SK-N-SH (cell line): ENCODE measurements at regions not wholly inside any gene's neighbourhood (a gene's known extent, or its start where the extent isn't known, plus 50 kb on each side); places are given as distances from the start of the nearest gene placed in this dataset.

Experiments used
- CHD2 ChIP-seq: fragments of 150-350 bp; IDR thresholded peaks from 2 replicates; pipeline ENCODE4 v1.6.1; 2018; ENCODE audit warnings: low read length; ENCODE audit not compliant: partially characterized antibody
- CTCF ChIP-seq: fragments of 200-600 bp; sonication (generic); IDR thresholded peaks from 2 replicates; pipeline ENCODE4 v1.6.1; 2017; ENCODE audit warnings: antibody characterized with exemption, mild to moderate bottlenecking, moderate library complexity
- FOXJ3 ChIP-seq: sonication (generic); formaldehyde crosslinking; IDR thresholded peaks from 2 replicates; pipeline ENCODE4 v1.5.1; 2020; ENCODE audit warnings: mild to moderate bottlenecking, missing genetic modification reagents
- MXI1 ChIP-seq: IDR thresholded peaks from 2 replicates; pipeline ENCODE4 v1.6.1; 2012; ENCODE audit warnings: mild to moderate bottlenecking, low read depth, low read length, improper control_type of control experiment
- RCOR1 ChIP-seq: fragments of 150-350 bp; IDR thresholded peaks from 2 replicates; pipeline ENCODE4 v1.6.1; 2017; ENCODE audit warnings: antibody characterized with exemption, low read length
- REST ChIP-seq: IDR thresholded peaks from 2 replicates; pipeline ENCODE4 v1.6.1; 2012; ENCODE audit warnings: mild to moderate bottlenecking, low read depth, low read length, moderate library complexity
- RFX5 ChIP-seq: IDR thresholded peaks from 2 replicates; pipeline ENCODE4 v1.6.1; 2012; ENCODE audit warnings: mild to moderate bottlenecking, improper control_type of control experiment, low read length
- SMC3 ChIP-seq: IDR thresholded peaks from 2 replicates; pipeline ENCODE4 v1.6.1; 2012; ENCODE audit warnings: low read depth, low read length, improper control_type of control experiment
- TAF1 ChIP-seq: IDR thresholded peaks from 2 replicates; pipeline ENCODE4 v1.6.1; 2012; ENCODE audit warnings: low read depth, mild to moderate bottlenecking, low read length, moderate library complexity, borderline replicate concordance
- USF1 ChIP-seq: IDR thresholded peaks from 2 replicates; pipeline ENCODE4 v1.4.0; 2012; ENCODE audit warnings: low read depth, borderline replicate concordance
- YY1 ChIP-seq: IDR thresholded peaks from 2 replicates; pipeline ENCODE4 v1.4.0; 2012; ENCODE audit warnings: low read depth, mild to moderate bottlenecking

GRCh38 chr17:77301694-77302266 lies 161.0 kb downstream of the SEC14L1 start:
- TF ChIP-seq CTCF: no peak
- no peak for TF ChIP-seq RFX5
- no peak for TF ChIP-seq RCOR1
- TF ChIP-seq YY1: no peak
- TF ChIP-seq CHD2: no peak
- no peak for TF ChIP-seq USF1
- no peak for TF ChIP-seq FOXJ3 (CRISPR knock-in tag)
- TF ChIP-seq TAF1: no peak
- no peak for TF ChIP-seq SMC3
- no peak for TF ChIP-seq MXI1
- TF ChIP-seq REST: no peak
